Tibial nerve (tissue), 4 donors: ENCODE measurements at regions not wholly inside any gene's neighbourhood (a gene's known extent, or its start where the extent isn't known, plus 50 kb on each side); places are given as distances from the start of the nearest gene placed in this dataset.

Experiments used
- DNase-seq, 2 donors: peaks; one replicate each; pipeline ENCODE4 v3.0.0-alpha.2; 2019; ENCODE audit warnings: low spot score in 2 of 2
- H3K27ac ChIP-seq, 4 donors: fragments of 200-600 bp; sonication (generic) in 3 of 4; one replicate each; pipeline ENCODE4 v1.5.1; 2017 to 2019; ENCODE audit warnings: mild to moderate bottlenecking in 1 of 4
- H3K27me3 ChIP-seq, 2 donors: fragments of 200-600 bp; sonication (generic) in 1 of 2; one replicate each; pipeline versions ENCODE4 v1.5.1 to v1.6.0; 2017 to 2019
- H3K36me3 ChIP-seq, 3 donors: fragments of 200-600 bp; sonication (generic); one replicate each; pipeline ENCODE4 v1.5.1; 2018 to 2019
- H3K4me1 ChIP-seq, 4 donors: fragments of 200-600 bp; sonication (generic) in 3 of 4; one replicate each; pipeline ENCODE4 v1.5.1; 2017 to 2019
- H3K4me3 ChIP-seq, 4 donors: fragments of 200-600 bp; sonication (generic) in 3 of 4; one replicate each; pipeline ENCODE4 v1.5.1; 2017 to 2019; ENCODE audit warnings: mild to moderate bottlenecking in 1 of 4, moderate library complexity in 1 of 4
- H3K9me3 ChIP-seq, 4 donors: fragments of 200-600 bp; sonication (generic) in 3 of 4; one replicate each; pipeline ENCODE4 v1.5.1; 2017 to 2019
- CTCF ChIP-seq, 5 experiments: fragments of 200-600 bp in 3 of 5; fragments of 450-650 bp in 2 of 5; sonication (generic) in 3 of 5; IDR thresholded peaks; one replicate each; pipeline ENCODE4 v1.5.1; 2016 to 2019; ENCODE audit warnings: antibody characterized with exemption in 5 of 5, mild to moderate bottlenecking in 3 of 5, moderate library complexity in 2 of 5
- EP300 ChIP-seq, 2 donors: sonication (generic); formaldehyde crosslinking; IDR thresholded peaks; one replicate each; pipeline ENCODE4 v1.6.1; 2017; ENCODE audit warnings: antibody characterized with exemption in 2 of 2, mild to moderate bottlenecking in 1 of 2
- POLR2A ChIP-seq, 2 donors: fragments of 450-650 bp; IDR thresholded peaks; one replicate each; pipeline ENCODE4 v1.6.1; 2017; ENCODE audit warnings: antibody characterized with exemption in 2 of 2, mild to moderate bottlenecking in 2 of 2, moderate library complexity in 2 of 2
- WGBS, 2 donors: methylation state at CpG; one replicate each; pipeline ENCODE4 v1.1.5; 2018; 5-methylcytosine and 5-hydroxymethylcytosine counted together

DNA sequence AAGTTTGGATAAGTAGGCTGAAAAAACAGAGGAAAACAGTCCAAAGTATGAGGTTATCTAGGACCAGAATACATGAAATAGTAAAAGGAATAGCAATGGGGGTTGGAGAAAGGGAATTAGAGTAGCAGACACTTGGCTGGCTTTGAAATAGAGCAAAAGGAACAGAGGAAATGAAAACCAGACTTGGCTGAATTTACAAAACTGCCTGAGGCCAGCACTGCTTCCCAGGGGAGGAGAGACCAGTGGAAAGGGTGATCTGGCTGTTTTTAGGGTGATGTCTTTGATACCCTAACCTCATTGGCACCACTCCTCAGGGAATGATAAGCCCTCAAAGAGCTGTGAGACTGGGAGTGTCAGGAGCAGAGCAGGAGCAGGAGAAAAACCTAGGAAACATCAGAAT lies 413.4 kb upstream of the SLC30A5 start:
- Histone ChIP-seq H3K9me3 (no peaks in the 10 kb centered on the region), H3K4me3 (no peak overlapping the region), H3K36me3 (no peaks in the 10 kb centered on the region), H3K27ac (no peak overlapping the region), H3K27me3 (no peaks in the 10 kb centered on the region), H3K4me1 (peaks cover 0 to 3% (median 0%) of the 10 kb centered on the region in 4 donors)
- no peak for DNase-seq
- TF ChIP-seq EP300 (IDR thresholded peaks at IDR 0.05) (no peak), POLR2A (IDR thresholded peaks at IDR 0.05) (no peak), CTCF (IDR thresholded peaks at IDR 0.05) (no peak)

DNA sequence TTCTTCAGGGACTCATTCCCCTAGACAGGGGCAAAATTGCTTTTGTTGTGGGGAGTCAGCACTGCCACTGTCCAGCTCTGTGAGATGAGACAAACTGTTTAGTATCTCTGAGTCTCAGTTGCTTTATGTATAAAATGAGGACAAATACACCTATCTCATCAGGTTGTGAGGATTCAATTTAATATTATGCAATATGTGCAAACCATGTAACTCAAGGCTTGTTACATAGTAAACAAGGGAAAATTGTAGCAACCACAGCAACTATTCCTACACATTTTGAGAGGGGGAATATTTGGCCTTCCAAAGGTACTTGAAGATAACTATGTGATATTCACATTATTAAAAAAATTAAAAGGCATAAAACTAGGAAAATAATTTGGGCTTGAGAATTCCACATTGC lies 411.9 kb upstream of the SLC30A5 start:
- no peaks in the 10 kb centered on the region for H3K27me3 ChIP-seq
- H3K4me1 ChIP-seq = peaks cover 0 to 3% (median 0%) of the 10 kb centered on the region in 4 donors
- no peaks in the 10 kb centered on the region for H3K9me3 ChIP-seq
- H3K27ac ChIP-seq = no peak overlapping the region
- no peaks in the 10 kb centered on the region for H3K36me3 ChIP-seq
- TF ChIP-seq CTCF (IDR thresholded peaks at IDR 0.05) = no peak
- no peak for TF ChIP-seq POLR2A (IDR thresholded peaks at IDR 0.05)
- TF ChIP-seq EP300 (IDR thresholded peaks at IDR 0.05) = no peak
- no peak overlapping the region for H3K4me3 ChIP-seq
- no peak for DNase-seq

DNA sequence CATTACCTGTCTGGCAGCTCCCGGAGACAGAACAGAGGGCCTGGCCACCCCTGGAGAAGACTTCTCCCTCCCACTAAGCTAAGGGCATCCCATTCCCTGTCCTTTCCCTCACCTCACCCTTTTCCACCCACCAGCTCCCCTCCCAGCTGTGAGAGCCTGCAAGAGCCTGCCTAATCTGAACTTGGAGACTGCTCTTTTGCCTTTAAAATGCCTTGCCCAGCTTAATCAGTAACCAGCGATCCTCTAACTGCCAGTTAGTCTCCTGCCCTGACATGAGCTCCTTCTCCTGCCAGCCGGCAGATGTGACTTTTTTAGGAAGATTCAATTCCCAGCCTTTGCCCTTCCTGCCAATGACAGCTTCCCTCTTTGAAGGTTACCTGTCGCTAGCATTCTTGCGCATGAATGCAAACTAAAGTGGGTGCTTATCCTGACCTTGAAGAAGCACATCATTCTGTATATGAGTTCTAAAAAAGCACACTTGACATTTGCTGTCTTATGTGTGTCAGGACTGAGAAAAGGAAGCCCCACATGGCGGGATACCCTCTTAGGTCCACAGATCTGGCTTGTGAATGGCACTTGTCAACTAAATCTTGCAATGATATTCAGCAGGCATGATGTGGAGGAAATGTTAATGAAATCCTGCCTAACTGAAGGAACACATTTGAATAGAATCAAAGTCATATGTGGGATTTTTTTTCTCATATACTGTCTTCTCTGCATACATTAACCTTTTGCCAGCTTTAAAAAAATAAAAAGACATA lies 411.2 kb upstream of the SLC30A5 start:
- no peak for DNase-seq
- 80 to 85% methylated on average over 6 of the region's 6 CpGs for WGBS, 2 donors

DNA sequence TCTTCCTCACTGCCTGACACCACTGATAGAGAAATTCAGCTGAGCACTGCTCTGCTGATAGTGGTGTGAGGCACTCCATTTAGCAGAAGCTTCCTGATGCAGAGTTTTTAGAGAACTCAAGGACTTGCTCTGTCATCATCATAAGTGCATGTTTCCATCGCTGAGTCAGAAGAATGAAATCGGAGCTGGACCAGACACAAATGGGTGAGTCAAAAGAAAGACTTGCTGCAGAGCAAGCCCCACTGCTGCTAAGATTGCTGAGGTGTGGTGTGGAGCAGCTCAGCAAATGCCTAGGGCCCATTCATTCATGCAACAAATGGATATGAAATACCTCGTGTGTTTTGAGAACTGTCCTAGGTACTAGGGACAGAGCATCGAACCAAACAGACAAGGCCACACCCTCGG lies 410.2 kb upstream of the SLC30A5 start:
- no peak for TF ChIP-seq EP300 (IDR thresholded peaks at IDR 0.05)
- no peak for TF ChIP-seq POLR2A (IDR thresholded peaks at IDR 0.05)
- no peak for TF ChIP-seq CTCF (IDR thresholded peaks at IDR 0.05)
- H3K4me1 ChIP-seq = peaks cover 0 to 3% (median 0%) of the 10 kb centered on the region in 4 donors
- H3K4me3 ChIP-seq = no peak overlapping the region
- no peaks in the 10 kb centered on the region for H3K9me3 ChIP-seq
- 56 to 62% methylated on average over 5 of the region's 5 CpGs for WGBS, 2 donors
- H3K36me3 ChIP-seq = no peaks in the 10 kb centered on the region
- H3K27ac ChIP-seq = no peak overlapping the region
- peak in 1 of 2 donors; percentile 22 for DNase-seq
- no peaks in the 10 kb centered on the region for H3K27me3 ChIP-seq

More for the DNA sequence above, 411.2 kb upstream of the SLC30A5 start:
- Histone ChIP-seq H3K4me1 (peaks cover 0 to 3% (median 0%) of the 10 kb centered on the region in 4 donors), H3K36me3 (no peaks in the 10 kb centered on the region), H3K27ac (no peak overlapping the region), H3K4me3 (no peak overlapping the region), H3K9me3 (no peaks in the 10 kb centered on the region), H3K27me3 (no peaks in the 10 kb centered on the region)
- TF ChIP-seq EP300 (IDR thresholded peaks at IDR 0.05) = no peak
- TF ChIP-seq CTCF (IDR thresholded peaks at IDR 0.05) = no peak
- TF ChIP-seq POLR2A (IDR thresholded peaks at IDR 0.05) = no peak

DNA sequence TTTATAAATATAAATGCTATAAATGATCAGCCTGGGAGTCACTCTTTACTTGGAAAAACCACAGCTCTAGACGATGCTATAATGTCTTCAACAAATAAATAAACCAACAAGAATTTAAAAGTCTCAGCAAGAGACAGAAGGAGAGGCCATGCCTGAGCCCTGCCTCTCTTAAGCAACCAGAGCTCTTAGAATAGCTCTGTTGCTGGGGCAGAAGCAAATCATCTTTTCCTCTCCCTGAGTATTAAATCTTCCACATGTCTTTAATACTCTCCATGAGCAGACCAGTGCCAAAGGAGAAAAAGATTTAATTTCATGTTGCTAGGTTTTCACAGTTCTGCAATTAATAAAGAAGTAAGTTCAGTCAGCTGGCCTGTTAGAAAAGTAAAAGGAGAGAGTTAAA lies 408.0 kb upstream of the SLC30A5 start:
- Histone ChIP-seq H3K27me3 (no peaks in the 10 kb centered on the region), H3K27ac (no peak overlapping the region), H3K36me3 (no peaks in the 10 kb centered on the region), H3K4me3 (no peak overlapping the region), H3K9me3 (peaks cover 0 to 4% (median 0%) of the 10 kb centered on the region in 4 donors), H3K4me1 (no peaks in the 10 kb centered on the region)
- WGBS, 2 donors = 50 to 58% methylated on average over 1 of the region's 1 CpG
- no peak for DNase-seq
- TF ChIP-seq CTCF (IDR thresholded peaks at IDR 0.05) (no peak), POLR2A (IDR thresholded peaks at IDR 0.05) (no peak), EP300 (IDR thresholded peaks at IDR 0.05) (no peak)
